ENCODE measurements at regions not wholly inside any gene's neighbourhood (a gene's known extent, or its start where the extent isn't known, plus 50 kb on each side); places are given as distances from the start of the nearest gene placed in this dataset.
A peak's percentile ranks its signal among the peaks of the same experiment; 100 is the strongest.

GRCh38 chr3:103787164-103787871 is 1352.5 kb downstream of the ZPLD1 start:
- H3K4me3 ChIP-seq (ENCODE audit: low read length), result no peak overlapping the region
- peak; percentile 62 for DNase-seq (ENCODE audit: low read depth)
- TF ChIP-seq CTCF (IDR thresholded peaks at IDR 0.05; ENCODE audit: insufficient read depth, low read depth, low read length, missing control alignments), result no peak

- H3K4me3 ChIP-seq (ENCODE audit: low read length), result no peak overlapping the region
- no peak for TF ChIP-seq CTCF (IDR thresholded peaks at IDR 0.05; ENCODE audit: insufficient read depth, low read depth, low read length, missing control alignments)
- no peak for DNase-seq (ENCODE audit: low read depth)
These were observed 1353.1 kb downstream of the ZPLD1 start for GRCh38 chr3:103787879-103788278.

- DNase-seq (ENCODE audit: low read depth), result peak; percentile 60
- no peak overlapping the region for H3K4me3 ChIP-seq (ENCODE audit: low read length)
- no peak for TF ChIP-seq CTCF (IDR thresholded peaks at IDR 0.05; ENCODE audit: insufficient read depth, low read depth, low read length, missing control alignments)
These were observed 1357.1 kb downstream of the ZPLD1 start for GRCh38 chr3:103791786-103792515.

GRCh38 chr3:103794656-103795055 is 1359.8 kb downstream of the ZPLD1 start:
- TF ChIP-seq CTCF (IDR thresholded peaks at IDR 0.05; ENCODE audit: insufficient read depth, low read depth, low read length, missing control alignments), result peak; percentile 6
- no peak for DNase-seq (ENCODE audit: low read depth)

GRCh38 chr3:103796068-103796467 is 1361.3 kb downstream of the ZPLD1 start:
- DNase-seq (ENCODE audit: low read depth), result no peak
- no peak overlapping the region for H3K4me3 ChIP-seq (ENCODE audit: low read length)
- no peak for TF ChIP-seq CTCF (IDR thresholded peaks at IDR 0.05; ENCODE audit: insufficient read depth, low read depth, low read length, missing control alignments)

More at GRCh38 chr3:103794656-103795055, 1359.8 kb downstream of the ZPLD1 start:
- H3K4me3 ChIP-seq (ENCODE audit: low read length), result no peak overlapping the region

- no peak overlapping the region for H3K4me3 ChIP-seq (ENCODE audit: low read length)
- TF ChIP-seq CTCF (IDR thresholded peaks at IDR 0.05; ENCODE audit: insufficient read depth, low read depth, low read length, missing control alignments), result no peak
- no peak for DNase-seq (ENCODE audit: low read depth)
These were observed 1369.0 kb downstream of the ZPLD1 start for GRCh38 chr3:103803787-103804186.
